ENCODE measurements at regions not wholly inside any gene's neighbourhood (a gene's known extent, or its start where the extent isn't known, plus 50 kb on each side); places are given as distances from the start of the nearest gene placed in this dataset.

DNA sequence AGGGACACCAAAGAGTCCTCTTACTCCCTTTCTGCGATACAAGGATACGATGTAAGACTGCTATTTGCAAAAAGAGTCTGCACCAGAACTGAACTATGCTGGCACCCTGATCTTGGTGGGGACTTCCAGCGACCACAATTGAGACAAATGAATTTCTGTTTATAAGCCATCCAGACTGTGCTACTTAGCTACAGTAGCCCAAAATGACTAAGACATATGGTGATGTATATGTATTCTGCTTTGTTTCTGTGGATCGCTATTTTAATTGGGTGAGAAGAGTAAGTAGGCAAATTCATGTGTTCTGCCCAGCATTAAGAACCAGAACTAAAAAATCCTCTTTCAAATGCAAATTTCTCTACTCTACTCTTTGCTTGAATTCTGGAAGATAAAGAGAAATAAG is 720.9 kb downstream of the DIPK2A start:
- peak; percentile 9 for DNase-seq (ENCODE audit: low spot score)
- intact Hi-C loops (cut with micrococcal nuclease; ENCODE audit: unreplicated experiment), result no loop called here
- no peak overlapping the region for H3K27ac ChIP-seq (ENCODE audit: low read depth, low read length, poor library complexity, severe bottlenecking)
- no TSS peak for BruUV-seq (replicated peaks)
- peaks cover 5% of the 10 kb centered on the region for H3K4me1 ChIP-seq (ENCODE audit: insufficient read depth, low read length, poor library complexity, severe bottlenecking)
- ChIA-PET CTCF (no interaction called here), POLR2A (ENCODE audit: low non-redundant PET) (no interaction called here)
- no peaks in the 10 kb centered on the region for H3K36me3 ChIP-seq (ENCODE audit: insufficient read depth, low read length, poor library complexity, severe bottlenecking)
- no peak overlapping the region for H3K4me3 ChIP-seq (ENCODE audit: low read depth, low read length, poor library complexity, severe bottlenecking)
- peaks cover 6% of the 10 kb centered on the region for H3K9me3 ChIP-seq (ENCODE audit: low read depth, low read length, poor library complexity, severe bottlenecking)
- no peak for TF ChIP-seq EZH2 (IDR thresholded peaks at IDR 0.05; ENCODE audit: borderline replicate concordance, low read depth, low read length, poor library complexity, severe bottlenecking)
- TF ChIP-seq, protein P1, sequence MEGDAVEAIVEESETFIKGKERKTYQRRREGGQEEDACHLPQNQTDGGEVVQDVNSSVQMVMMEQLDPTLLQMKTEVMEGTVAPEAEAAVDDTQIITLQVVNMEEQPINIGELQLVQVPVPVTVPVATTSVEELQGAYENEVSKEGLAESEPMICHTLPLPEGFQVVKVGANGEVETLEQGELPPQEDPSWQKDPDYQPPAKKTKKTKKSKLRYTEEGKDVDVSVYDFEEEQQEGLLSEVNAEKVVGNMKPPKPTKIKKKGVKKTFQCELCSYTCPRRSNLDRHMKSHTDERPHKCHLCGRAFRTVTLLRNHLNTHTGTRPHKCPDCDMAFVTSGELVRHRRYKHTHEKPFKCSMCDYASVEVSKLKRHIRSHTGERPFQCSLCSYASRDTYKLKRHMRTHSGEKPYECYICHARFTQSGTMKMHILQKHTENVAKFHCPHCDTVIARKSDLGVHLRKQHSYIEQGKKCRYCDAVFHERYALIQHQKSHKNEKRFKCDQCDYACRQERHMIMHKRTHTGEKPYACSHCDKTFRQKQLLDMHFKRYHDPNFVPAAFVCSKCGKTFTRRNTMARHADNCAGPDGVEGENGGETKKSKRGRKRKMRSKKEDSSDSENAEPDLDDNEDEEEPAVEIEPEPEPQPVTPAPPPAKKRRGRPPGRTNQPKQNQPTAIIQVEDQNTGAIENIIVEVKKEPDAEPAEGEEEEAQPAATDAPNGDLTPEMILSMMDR (conservative IDR thresholded peaks at IDR 0.05; ENCODE audit: low read depth, low read length), result no peak
- no peaks in the 10 kb centered on the region for H3K27me3 ChIP-seq (replicated peaks; ENCODE audit: insufficient read depth, low read depth, low read length, poor library complexity)

DNA sequence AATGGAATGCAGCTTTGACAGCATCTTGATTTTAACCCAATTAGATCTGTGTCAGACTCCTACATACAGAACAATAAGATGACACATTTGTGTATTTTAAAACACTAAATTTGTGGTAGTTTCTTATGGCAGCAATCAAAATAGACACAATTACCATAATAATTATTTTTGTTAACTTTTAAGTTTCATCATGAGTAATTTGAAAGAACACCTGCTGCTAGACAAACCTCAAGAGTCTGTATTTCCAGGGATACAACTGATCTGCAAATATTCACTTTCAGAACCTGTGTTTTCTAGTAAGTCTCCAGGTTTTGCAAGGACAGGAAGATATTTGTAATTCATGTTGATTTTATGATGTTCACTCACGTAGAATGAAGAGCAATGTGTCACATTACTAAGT is 736.8 kb downstream of the DIPK2A start:
- ChIA-PET POLR2A (ENCODE audit: low non-redundant PET) (no interaction called here), CTCF (no interaction called here)
- Histone ChIP-seq H3K4me1 (ENCODE audit: insufficient read depth, low read length, poor library complexity, severe bottlenecking) (no peaks in the 10 kb centered on the region), H3K27me3 (replicated peaks; ENCODE audit: insufficient read depth, low read depth, low read length, poor library complexity) (no peaks in the 10 kb centered on the region), H3K36me3 (ENCODE audit: insufficient read depth, low read length, poor library complexity, severe bottlenecking) (no peaks in the 10 kb centered on the region), H3K27ac (ENCODE audit: low read depth, low read length, poor library complexity, severe bottlenecking) (no peak overlapping the region), H3K4me3 (ENCODE audit: low read depth, low read length, poor library complexity, severe bottlenecking) (no peak overlapping the region), H3K9me3 (ENCODE audit: low read depth, low read length, poor library complexity, severe bottlenecking) (no peaks in the 10 kb centered on the region)
- DNase-seq (ENCODE audit: low spot score), result no peak
- TF ChIP-seq, protein P1 (conservative IDR thresholded peaks at IDR 0.05; ENCODE audit: low read depth, low read length), result no peak
- TF ChIP-seq EZH2 (IDR thresholded peaks at IDR 0.05; ENCODE audit: borderline replicate concordance, low read depth, low read length, poor library complexity, severe bottlenecking), result no peak
- intact Hi-C loops (cut with micrococcal nuclease; ENCODE audit: unreplicated experiment), result no loop called here
- no TSS peak for BruUV-seq (replicated peaks)

DNA sequence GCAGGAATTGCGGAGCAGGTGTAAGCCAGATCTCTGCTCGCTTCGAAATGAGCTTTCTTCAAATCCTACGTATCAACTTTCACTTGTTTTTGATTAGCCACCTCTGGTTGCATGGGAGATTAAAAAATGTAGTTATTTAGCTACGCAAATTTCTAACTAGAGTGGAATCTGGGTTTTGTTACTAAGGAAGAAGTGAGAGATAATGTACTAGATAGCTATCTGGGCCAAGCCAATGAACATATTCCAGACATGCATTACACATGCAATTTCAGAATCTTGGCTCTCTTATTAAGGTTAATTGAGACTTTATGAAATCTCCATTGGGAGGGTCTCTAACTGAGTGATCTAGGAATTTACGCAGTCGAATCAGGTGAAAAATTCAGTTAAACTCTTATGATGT is 765.7 kb downstream of the DIPK2A start:
- POLR2A ChIA-PET (ENCODE audit: low non-redundant PET), result no interaction called here
- H3K27ac ChIP-seq (ENCODE audit: low read depth, low read length, poor library complexity, severe bottlenecking), result no peak overlapping the region
- TF ChIP-seq EZH2 (IDR thresholded peaks at IDR 0.05; ENCODE audit: borderline replicate concordance, low read depth, low read length, poor library complexity, severe bottlenecking), result no peak
- DNase-seq (ENCODE audit: low spot score), result no peak
- H3K4me1 ChIP-seq (ENCODE audit: insufficient read depth, low read length, poor library complexity, severe bottlenecking), result no peaks in the 10 kb centered on the region
- no peaks in the 10 kb centered on the region for H3K9me3 ChIP-seq (ENCODE audit: low read depth, low read length, poor library complexity, severe bottlenecking)
- intact Hi-C loops (cut with micrococcal nuclease; ENCODE audit: unreplicated experiment), result no loop called here
- BruUV-seq (replicated peaks), result no TSS peak
- no peaks in the 10 kb centered on the region for H3K27me3 ChIP-seq (replicated peaks; ENCODE audit: insufficient read depth, low read depth, low read length, poor library complexity)
- CTCF ChIA-PET, result no interaction called here
- H3K4me3 ChIP-seq (ENCODE audit: low read depth, low read length, poor library complexity, severe bottlenecking), result no peak overlapping the region
- H3K36me3 ChIP-seq (ENCODE audit: insufficient read depth, low read length, poor library complexity, severe bottlenecking), result no peaks in the 10 kb centered on the region

DNA sequence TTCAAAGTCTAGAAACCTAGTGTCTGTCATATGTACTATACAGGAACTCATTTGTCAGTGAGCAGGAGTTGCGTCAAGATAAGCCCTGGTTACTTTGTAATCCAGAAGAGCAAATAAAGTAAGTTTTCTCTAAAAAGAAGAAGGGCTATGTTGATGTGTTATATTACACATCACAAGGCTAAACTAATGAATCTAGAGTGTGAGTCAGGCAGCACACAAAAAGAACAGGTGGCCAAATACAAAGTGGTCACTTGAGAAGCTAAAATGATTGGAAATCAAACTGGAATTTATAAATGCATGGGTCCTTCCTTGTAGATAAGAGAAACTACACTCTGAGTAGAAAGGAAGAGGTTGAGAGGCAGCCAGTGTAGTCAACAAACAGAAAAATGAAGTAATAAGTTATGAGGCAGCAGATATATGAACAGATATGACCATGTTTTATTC is 771.6 kb downstream of the DIPK2A start:
- Histone ChIP-seq H3K4me1 (ENCODE audit: insufficient read depth, low read length, poor library complexity, severe bottlenecking) (no peaks in the 10 kb centered on the region), H3K27me3 (replicated peaks; ENCODE audit: insufficient read depth, low read depth, low read length, poor library complexity) (no peaks in the 10 kb centered on the region), H3K36me3 (ENCODE audit: insufficient read depth, low read length, poor library complexity, severe bottlenecking) (no peaks in the 10 kb centered on the region), H3K4me3 (ENCODE audit: low read depth, low read length, poor library complexity, severe bottlenecking) (no peak overlapping the region), H3K9me3 (ENCODE audit: low read depth, low read length, poor library complexity, severe bottlenecking) (no peaks in the 10 kb centered on the region), H3K27ac (ENCODE audit: low read depth, low read length, poor library complexity, severe bottlenecking) (no peak overlapping the region)
- intact Hi-C loops (cut with micrococcal nuclease; ENCODE audit: unreplicated experiment), result no loop called here
- no peak for DNase-seq (ENCODE audit: low spot score)
- BruUV-seq (replicated peaks), result no TSS peak
- POLR2A ChIA-PET (ENCODE audit: low non-redundant PET), result no interaction called here
- CTCF ChIA-PET, result no interaction called here
- TF ChIP-seq EZH2 (IDR thresholded peaks at IDR 0.05; ENCODE audit: borderline replicate concordance, low read depth, low read length, poor library complexity, severe bottlenecking), result no peak
- TF ChIP-seq, protein P1 (conservative IDR thresholded peaks at IDR 0.05; ENCODE audit: low read depth, low read length), result no peak

All from A673 (cell line).